GM19324 (cell line): ENCODE measurements at regions not wholly inside any gene's neighbourhood (a gene's known extent, or its start where the extent isn't known, plus 50 kb on each side); places are given as distances from the start of the nearest gene placed in this dataset.

Experiments
- ATAC-seq: cut with Tn5 transposase; IDR thresholded peaks from one replicate; pipeline ENCODE4 v1.9.1; 2021; ENCODE audit warnings: mild to moderate bottlenecking, moderate library complexity; ENCODE audit not compliant: unreplicated experiment, low FRiP score

DNA sequence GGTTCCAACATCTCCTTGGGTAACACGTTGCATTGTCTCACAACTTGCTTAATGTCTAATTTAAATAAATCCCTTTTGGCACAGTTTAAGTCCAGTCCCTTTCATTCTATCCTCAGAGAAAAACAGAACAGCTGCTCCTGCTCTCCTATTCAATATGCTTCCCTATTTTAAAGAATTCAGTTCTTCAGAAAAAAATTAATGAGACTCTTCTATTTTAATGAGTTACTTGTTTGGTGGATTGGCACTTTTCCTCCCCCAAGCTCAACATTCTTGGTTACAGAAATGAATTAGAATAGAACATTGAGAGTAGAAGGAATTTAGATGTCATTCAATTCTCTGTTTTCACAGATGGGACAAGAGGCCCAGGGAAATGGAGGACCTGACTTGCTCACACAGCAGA, 116.9 kb upstream of the ATP8B1 start:
- no peak for ATAC-seq

GRCh38 chr18:57918601-57919000, 115.5 kb upstream of the ATP8B1 start:
- no peak for ATAC-seq

DNA sequence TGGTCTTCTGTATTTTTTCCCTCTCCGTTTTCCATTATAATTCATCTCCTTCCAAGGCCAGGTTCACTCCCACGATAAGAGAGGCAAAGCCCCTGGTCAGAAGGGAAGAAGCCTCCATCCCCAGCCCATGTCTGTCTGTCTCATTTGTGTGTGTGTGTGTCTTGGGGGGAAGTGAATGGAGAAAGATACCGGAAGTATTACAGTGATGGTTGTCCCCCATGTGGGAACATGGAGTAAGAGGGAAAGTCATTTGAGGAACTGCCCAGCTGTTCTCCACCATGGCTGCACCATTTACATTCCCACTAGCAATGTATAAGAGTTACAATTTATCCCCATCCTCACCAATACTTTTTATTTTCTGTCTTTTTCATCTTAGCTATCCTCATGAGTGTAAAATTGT, 113.6 kb upstream of the ATP8B1 start:
- ATAC-seq = no peak

GRCh38 chr18:57915865-57916582, 112.9 kb upstream of the ATP8B1 start:
- no peak for ATAC-seq

DNA sequence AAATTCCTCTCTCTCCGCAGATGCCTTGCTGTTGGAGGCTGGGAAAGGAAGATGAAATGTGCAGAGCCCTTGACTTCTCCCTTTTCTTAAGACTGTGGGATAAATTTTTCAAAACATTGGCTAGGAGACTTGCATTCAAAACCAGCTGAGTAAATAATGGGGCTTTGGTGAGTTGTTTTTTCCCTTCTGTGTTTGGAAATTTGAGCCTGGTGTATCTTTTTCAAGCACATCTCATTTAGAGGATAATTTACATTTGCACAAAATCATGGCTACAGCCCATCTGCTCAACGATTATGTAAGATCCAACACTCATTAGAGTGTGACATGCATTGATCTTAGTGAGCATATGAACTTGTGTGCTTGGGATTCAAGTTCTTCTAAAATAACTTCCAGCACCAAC, 112.1 kb upstream of the ATP8B1 start:
- no peak for ATAC-seq

- ATAC-seq = no peak
Measured at GRCh38 chr18:57913686-57914085, 110.6 kb upstream of the ATP8B1 start.

DNA sequence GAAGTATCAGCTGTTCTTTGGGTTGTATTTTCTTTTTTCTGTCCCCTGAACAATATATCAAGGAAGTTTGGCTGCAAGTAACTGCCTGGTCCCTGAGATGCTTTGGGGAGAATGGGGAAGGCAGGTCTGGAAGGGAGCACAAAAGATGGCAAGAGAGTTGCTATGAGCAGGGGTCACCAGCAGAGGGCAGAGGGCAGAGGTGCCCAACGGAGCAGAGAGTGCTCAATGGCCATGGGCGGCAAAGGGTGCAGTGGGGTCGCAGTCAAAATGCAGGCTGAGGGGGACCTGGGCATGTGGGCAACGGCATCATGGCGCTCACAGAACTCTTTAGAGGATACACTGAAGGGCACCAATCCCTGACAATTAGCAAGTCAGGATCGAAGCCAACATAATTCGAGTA, 107.7 kb upstream of the ATP8B1 start:
- no peak for ATAC-seq

DNA sequence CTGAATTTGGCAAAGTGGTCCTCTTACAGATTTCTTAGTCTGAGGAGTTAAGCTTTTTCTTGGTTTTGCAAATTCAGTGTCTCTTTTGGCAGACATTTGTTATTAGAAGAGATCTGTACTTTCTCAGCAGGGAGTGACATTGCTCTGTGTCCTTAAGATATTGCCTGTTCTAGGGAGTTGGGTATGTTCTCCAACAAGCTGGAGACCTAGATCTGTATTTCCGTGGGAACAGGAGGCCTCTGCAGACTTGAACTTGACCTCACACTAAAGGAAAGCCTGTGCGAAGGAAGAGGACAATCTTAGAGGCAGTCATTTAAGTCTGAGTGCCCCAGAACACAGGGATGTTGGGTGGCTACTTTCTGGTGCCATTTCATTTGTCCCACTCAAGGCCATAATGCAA, 107.0 kb upstream of the ATP8B1 start:
- no peak for ATAC-seq

DNA sequence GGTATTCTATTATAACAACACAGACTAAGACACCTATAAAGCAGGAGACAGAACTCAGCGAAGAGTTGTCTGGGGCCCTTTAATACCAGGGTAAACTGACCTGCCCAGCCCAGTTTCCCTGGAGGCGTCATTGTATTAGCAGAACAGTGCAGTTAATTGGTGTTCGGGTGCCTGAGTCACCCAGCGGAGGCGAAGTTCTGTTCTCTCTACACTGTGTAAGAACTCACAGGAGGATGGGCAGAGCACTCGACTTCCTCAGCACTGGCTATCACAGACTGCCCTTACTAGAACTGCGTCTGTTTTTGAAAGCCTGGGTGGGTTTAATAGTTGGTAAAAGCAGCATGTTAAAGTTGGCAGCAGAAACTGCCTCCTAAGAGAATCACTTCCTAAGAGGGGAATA, 106.5 kb upstream of the ATP8B1 start:
- no peak for ATAC-seq

DNA sequence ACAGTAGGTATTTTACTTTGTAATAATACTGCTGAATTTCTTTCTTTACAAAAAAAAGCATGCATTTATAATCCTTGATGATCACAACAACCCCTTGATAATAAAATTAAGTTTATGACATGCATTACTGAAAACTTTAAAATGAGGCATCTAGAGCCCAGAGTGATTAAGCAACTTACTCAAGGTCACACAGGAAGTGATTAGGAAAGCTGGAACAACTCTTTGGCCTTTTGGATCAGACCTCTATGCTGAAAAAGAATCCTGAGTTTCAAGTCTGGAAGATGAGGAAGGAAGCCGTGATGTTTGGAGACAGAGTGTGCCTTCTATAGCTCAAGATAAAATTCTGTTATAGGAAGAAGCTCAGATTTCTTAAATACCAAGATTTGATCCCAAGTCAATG, 105.0 kb upstream of the ATP8B1 start:
- ATAC-seq = no peak

GRCh38 chr18:57907550-57907949, 104.4 kb upstream of the ATP8B1 start:
- ATAC-seq = no peak

DNA sequence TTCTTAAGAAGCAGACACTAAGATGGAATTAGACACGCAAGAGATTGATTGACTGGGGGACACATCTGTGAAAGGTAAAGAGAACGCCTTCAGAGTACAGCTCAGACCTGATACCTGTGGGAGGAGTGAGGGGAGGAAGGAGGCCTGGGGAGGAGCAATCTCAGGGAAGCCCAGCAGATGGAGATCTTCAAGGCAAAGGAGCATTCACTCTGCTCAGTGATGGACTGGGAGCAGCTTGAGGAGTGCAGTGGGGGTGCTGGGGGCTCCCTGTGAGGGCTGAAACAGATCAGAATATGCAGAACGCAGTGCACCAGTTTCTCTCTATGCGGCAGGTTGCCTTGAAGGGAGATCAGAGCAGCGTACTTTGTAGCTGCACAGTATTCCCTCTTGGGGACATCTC, 103.7 kb upstream of the ATP8B1 start:
- ATAC-seq = no peak

GRCh38 chr18:57904535-57904934, 101.4 kb upstream of the ATP8B1 start:
- no peak for ATAC-seq

GRCh38 chr18:57902721-57903120, 99.6 kb upstream of the ATP8B1 start:
- no peak for ATAC-seq

DNA sequence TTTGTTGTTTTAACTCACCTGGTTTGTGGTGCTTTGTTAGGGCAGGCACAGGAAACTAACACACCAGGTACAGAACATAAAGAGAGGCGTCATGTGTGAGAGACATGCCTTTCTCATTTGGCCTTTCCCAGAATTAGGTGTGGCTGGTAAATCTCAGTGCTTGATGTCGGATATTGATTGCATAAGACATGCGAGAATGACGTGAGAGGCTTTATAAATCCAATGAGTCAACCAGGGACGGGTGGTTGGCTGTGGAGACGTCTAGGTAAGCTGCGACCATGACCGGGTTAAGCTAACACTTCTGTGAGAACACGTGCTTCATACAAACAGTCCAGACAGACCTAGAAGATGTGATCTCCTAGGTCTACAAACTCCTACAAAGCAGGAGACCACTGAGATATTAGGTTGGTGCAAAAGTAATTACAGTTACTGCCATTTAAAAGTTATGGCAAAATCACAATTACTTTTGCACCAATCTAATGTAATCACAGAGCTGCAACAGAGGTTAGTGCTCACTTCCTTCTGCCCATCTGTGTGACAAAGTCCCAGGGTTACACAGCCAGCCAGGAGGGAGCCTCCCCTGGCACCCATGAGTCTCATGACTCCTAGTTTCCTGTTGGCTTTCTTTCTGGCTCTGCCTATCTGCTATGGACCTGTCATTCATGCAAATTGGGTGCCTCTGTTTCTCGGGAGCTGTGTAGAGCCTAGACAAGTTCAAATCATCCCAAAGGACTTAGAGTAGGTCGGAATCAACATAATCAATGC, 98.9 kb upstream of the ATP8B1 start:
- no peak for ATAC-seq

DNA sequence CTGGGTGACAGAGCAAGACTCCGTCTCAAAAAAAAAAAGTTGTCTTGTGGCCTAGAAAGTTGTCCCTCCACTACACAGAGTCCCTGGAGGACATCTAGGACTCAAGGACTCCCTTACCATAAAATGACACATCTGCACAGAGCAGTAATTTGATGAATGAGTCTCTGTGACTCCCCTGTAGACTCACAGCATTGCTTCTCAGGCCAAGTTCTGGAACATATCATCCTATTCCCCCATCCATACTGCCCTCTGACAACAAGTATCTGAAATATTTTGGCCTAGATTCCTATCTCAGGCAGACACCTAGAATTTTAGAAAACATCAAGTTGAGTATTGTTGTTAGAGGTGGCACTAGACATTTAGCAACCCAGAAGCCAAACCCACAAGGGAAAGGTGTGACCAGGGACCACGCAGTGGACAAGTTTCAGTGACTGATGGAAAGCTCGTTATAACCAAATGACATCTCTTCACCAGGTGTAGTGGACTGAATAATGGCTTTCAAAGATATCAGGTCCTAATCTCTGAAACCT, 97.9 kb upstream of the ATP8B1 start:
- ATAC-seq = no peak

GRCh38 chr18:57898506-57899124, 95.5 kb upstream of the ATP8B1 start:
- ATAC-seq = no peak

- ATAC-seq = no peak
Measured at GRCh38 chr18:57895182-57895581, 92.1 kb upstream of the ATP8B1 start.

- ATAC-seq = no peak
Measured at GRCh38 chr18:57891707-57892391, 88.7 kb upstream of the ATP8B1 start.

GRCh38 chr18:57890266-57890665, 87.2 kb upstream of the ATP8B1 start:
- no peak for ATAC-seq

DNA sequence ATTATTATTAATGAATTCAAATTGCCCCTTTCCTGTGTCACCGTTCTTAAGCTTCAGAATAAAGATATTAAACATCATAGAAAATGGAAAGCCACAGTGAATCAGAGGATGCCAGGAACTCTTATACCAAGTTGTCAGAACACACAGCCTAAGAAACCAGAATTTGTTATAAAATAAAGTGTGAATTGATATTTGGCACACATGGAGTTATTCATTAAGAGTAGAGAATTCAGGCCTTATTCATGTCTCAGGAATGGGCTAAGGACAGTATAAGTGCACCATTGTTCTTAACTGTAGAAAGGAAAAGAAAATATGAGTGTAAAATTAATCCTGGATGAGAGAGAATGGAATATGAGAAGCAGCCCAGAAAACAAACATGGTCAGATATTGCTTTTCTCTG, 86.7 kb upstream of the ATP8B1 start:
- ATAC-seq = no peak
